ENCODE measurements at regions not wholly inside any gene's neighbourhood (a gene's known extent, or its start where the extent isn't known, plus 50 kb on each side); places are given as distances from the start of the nearest gene placed in this dataset.

DNA sequence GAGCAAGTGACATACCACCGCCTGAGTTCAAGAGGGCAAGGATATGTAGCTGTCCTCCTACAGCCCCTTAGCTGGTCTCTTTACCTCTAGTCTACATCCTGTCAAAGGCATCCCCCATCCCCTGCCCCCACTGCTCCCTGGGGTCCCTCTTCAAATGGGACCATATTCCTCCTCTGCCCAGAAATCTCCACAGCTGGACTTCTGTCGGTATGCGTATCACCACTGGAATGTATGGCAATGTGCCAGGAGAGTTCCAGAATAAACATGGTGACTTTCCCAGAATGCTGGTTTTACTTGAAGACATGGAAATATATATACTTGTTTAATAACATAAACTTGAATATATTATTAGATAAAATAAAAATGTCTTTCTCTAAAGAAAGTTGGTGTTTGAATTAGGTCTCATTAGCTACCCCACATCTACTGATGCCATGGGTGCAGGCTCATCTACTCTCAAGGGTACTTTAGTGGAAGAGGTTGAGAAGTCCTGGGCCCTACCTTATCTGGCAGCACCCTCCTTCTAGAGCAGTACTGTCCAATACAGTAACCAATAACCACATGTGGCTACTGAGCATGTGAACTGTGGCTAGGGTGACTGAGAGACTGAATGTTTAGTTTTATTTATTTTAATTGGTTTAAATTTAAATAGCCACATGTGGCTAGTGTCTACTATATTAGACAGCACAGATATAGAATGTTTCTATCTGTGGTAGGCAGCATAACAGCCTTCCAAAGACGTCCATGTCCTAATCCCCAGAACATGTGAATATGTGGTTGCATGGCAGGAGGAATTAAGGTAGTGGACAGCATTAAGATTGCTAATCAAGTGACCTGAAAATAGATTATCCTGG is 181.7 kb upstream of the SLC30A5 start:
- DNase-seq: no peak

GRCh38 chr5:68915079-68915478 is 178.7 kb upstream of the SLC30A5 start:
- no peak for DNase-seq

- DNase-seq: no peak
Observed at GRCh38 chr5:68918306-68918705, 175.5 kb upstream of the SLC30A5 start.

DNA sequence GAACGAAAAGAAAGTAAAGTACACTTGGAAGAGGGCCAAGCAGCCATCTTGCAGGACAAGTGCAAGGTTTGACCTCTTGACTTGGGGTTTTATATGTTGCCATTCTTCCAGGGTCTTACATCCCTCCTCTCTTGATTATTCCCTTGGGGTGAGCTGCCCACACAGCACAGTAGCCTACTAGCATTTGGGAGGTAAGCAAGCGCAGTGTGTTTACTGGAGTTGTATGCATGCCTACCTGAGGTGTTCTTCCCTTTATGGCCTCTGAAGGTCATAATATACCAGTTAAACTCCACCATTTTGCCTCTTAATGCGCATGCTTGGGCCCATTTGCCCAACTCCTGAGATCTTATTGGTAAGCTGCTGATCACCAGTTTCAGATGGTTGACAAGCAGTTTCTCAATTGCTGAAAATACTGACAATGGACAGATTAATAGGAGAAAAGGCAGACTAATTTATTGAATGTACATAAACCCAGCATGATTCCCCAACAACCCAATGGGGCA is 173.8 kb upstream of the SLC30A5 start:
- no peak for DNase-seq

- DNase-seq: no peak
Observed at GRCh38 chr5:68920888-68921287, 172.9 kb upstream of the SLC30A5 start.

GRCh38 chr5:68922172-68922987 is 171.4 kb upstream of the SLC30A5 start:
- DNase-seq: no peak

DNA sequence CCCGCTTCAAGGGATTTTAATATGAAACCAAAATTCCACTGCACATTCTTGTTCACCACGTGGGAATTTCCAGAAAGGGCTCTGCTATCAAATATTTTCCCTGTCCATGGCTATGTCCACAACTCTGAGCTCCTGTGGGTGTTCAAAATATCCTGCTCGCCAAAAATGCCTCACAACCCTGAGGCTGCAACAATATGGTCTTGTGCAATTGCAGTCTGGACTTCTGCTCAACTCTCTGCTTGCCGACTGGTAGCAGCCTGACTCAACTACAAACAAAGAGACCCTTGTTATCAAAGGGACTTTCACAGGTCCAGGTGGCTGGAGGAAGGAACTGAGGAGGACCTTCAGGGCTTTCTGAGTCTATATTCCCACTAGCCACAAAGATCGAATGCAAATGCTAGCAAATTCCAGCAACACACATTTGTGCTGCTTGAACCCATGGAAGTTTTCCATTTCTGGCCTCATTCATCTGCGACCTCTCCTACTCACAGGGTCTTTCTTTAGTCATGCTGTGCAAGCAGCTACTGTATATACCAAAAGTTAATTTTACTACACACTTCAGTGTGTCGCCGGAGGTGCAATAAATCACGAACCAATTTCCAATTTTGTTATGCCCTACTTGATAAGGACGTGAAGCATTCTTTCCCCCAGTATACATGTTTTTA is 169.2 kb upstream of the SLC30A5 start:
- no peak for DNase-seq

DNA sequence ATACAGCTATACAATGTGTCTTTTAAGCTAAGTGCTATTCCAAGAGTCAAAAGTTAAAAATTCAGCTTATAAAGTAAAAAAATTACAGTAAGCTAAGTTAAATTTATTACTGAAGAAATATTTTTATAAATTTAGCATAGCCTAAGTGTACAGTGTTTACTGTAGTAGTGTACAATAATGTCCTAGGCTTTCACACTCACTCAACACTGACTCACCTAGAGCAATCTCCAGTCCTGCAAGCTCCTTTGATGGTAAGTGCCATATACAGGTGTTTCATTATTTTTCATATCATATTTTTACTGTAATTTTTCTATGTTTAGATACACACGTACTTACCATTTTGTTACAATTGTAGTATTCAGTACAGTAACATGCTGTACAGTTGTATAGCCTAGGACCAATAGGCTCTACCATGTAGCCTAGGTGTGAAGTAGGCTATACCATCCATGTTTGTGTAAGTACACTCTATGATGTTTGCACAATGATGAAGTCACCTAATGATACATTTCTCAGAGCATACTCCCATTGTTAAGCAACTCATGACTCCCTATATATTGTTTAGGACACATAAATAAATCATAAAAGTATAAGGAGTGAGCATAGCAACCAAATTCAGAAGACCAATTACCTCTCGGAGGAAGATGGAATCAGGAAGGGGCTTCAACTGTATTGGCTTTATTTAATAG is 165.1 kb upstream of the SLC30A5 start:
- no peak for DNase-seq

DNA sequence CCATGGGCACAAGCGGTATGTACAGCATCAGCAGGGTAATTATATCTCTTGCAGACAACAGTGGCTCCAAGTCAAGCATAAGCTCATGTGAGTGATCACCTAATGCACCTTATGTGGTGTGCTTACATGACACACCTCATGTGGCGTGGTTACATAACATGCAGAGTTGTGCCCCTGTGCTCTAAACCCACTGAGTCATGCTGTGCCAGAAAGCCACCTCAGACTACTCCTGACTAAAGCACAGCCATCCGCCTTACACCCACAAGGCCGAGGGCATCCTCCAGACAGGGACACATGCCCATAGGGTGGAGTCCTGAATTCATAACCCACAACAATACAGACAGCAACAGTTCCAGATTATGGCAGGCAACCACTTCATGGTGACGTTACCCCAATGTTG is 163.7 kb upstream of the SLC30A5 start:
- DNase-seq: no peak

DNA sequence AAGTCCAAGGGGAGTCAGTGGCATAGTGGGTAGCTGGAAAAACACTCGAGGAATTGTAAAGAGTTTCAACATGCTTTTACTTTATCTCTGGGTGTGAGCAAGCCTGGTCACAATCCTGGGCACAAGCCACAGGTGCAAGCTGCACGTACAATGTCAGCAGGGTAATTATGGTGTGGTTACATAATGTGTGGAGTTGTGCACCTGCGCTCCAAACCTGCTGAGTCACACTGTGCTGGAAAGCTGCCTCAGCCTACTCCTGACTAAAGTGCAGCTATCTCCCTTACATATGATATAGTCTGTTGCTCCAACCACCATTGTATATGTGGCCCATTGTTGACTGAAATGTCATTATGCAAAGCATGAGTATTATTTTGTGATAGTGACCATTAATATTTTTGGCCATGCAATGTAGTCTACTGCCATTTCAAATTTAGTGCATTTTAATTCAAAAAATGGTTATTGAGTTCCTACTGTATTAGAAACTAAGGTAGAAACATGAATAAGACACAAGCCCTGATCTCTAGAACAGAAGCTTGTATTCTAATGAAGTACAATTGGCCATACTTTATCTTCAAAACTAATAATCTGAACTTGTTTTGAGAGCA is 160.9 kb upstream of the SLC30A5 start:
- DNase-seq: peak in 1 of 2 experiments; percentile 19

GRCh38 chr5:68942169-68942568 is 151.6 kb upstream of the SLC30A5 start:
- DNase-seq: no peak

DNA sequence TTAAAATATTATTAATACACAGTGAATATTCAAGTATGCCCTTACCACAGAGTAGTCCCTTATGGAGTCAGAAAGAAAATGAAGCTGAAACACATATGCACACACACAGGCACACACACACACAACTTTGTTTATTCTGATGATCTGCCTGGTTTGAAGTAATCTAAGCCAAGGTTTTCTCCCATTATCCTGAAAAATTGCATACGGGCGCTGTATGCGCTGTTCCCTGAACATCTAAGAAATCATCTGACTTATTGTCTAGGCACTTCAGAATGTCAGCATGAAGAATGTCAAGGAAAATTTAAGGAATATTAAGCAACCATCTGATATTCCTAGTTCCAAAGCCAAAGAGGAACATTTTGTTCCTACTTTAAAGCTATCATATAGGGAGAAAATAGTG is 147.1 kb upstream of the SLC30A5 start:
- DNase-seq: no peak

DNA sequence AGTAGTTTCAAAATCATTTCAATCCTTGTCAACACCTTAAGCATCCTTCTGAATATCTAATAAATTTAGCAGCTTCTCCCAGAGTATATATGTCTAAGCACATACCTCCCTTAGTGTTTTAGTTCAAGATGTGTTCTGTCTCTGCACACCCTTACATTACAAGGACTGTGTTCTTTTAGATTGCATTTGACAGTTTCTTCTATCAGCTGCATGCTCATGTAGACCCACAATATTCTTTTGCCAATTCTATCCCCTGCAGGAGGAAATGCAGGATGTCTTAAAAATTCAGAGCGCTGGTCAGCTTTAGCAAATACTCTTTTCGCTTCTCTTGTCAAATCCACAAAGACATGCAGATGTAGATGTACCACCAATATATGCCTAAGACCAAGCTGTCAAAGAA is 145.8 kb upstream of the SLC30A5 start:
- no peak for DNase-seq

GRCh38 chr5:68949256-68949655 is 144.6 kb upstream of the SLC30A5 start:
- DNase-seq: no peak

DNA sequence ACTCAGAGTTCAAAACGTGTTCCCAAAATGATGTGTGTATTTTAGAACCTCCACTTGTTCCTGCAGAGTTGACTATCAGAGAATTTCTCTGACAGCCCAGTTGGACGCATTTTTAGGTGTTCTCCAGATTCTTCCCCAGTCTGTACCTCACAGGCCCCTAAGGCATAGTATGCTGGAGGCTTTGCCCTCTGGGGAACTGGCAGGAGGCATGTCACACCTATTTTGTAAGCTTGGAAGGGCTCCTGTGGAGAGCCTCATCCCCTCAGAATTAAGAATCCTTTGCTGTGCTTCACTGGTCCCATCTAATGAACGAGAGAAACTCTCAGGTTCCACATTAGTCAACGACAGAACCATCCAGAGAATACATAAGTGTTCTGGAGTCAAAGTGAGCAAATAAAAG is 144.1 kb upstream of the SLC30A5 start:
- DNase-seq: no peak

GRCh38 chr5:68950125-68950524 is 143.7 kb upstream of the SLC30A5 start:
- DNase-seq: no peak

- no peak for DNase-seq
Observed at GRCh38 chr5:68950930-68951329, 142.9 kb upstream of the SLC30A5 start.

DNA sequence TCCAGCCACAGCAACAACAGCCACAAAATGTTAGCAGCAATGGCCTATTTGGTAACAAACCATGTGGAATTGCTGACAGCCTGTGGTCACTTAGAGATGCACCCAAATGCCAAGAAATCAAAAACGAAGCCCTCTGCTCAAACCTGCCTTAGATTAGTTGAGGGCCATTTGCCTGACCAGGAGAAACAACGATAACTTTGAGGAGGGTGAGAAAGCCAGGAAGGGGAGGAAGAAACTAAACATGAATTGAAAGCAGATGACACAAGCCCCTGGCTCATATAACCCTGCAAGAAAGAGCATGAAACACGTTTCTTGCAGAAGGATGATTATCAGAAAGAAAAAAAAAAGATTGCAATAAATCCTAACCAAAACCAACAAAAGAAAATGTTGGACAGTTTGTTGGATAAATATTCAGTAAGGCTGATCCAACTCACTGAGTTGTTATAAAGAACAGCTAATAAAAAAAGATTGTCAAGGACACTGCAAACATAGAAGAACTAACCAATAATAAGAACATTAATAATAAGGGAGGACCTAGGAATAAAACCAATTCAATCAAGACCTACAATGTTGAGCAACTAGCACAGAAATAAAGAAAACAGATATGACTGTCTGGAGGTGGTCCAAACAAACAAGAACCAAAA is 140.5 kb upstream of the SLC30A5 start:
- DNase-seq: no peak

DNA sequence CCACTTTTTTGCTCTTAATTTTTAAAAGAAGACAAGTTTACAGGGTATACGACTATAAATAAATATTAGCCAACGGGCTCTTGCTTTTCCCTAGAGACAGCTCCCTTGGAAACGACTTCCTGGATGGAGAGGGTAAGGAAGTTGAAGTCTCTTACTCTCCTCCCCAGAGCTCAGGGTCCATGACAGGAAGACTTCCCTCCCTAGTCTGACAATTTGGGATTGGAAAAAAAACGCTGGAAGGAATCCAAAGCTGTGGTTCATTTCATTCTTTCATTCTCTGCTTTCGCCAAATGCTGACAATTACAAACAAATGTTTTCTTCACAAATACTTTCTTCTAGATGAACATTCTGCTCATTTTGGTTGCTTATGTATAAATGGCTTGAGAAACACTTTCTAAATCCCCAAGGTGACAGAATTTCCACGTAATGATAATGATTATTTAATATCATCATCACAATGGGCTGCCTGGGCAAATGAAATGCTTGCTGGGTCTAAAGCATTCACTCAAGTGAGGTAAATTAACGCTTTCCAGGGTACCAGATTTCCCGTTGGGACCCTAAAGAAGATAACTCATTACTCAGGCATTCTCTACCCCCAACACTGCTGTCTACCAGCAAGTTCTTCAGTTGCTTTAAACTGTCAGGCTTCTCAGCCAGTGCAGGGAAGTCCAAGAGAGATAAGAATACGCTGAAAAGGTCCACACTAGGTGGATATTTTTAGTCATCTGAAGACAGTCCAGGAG is 139.8 kb upstream of the SLC30A5 start:
- no peak for DNase-seq

GRCh38 chr5:68954618-68954910 is 139.2 kb upstream of the SLC30A5 start:
- no peak for DNase-seq

DNA sequence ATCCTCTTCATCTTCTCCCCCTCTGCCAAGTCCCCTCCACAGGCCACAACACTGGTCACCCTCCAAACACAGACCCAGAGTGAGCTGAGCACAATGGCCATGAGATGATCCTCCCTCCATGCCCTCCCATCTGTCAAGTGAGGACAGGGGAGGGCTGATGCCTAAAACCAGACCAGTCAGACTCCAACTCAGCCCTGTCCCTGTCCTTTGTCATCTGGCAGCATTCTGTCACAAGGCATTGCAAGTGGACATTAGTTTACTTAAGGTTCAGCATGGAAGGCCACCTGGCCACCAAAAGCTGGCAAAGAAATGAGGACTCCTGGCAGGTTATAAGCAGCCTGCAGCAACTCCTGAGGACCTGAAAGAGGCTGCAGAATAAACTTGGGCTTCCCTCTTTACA is 136.2 kb upstream of the SLC30A5 start:
- no peak for DNase-seq
